ENCODE measurements at regions not wholly inside any gene's neighbourhood (a gene's known extent, or its start where the extent isn't known, plus 50 kb on each side); places are given as distances from the start of the nearest gene placed in this dataset.
"Not testable (repeated sequence)": the region's sequence is repeated elsewhere in the genome, so short reads cannot be mapped to it uniquely, and the experiment has no call there.

GRCh38 chr5:106085136-106085535 is 1585.6 kb downstream of the EFNA5 start:
- POLR2A ChIA-PET = no interaction called here
- CTCF ChIA-PET = no interaction called here

GRCh38 chr5:106080535-106080934 is 1590.2 kb downstream of the EFNA5 start:
- DNase-seq (ENCODE audit: extremely low spot score) = no peak
- TF ChIP-seq BHLHE40 (IDR thresholded peaks at IDR 0.05; ENCODE audit: borderline replicate concordance) (no peak), HDGF (IDR thresholded peaks at IDR 0.05; ENCODE audit: borderline replicate concordance) (no peak), FOXK2 (IDR thresholded peaks at IDR 0.05) (no peak), L3MBTL2 (conservative IDR thresholded peaks at IDR 0.05) (no peak), CTBP1 (IDR thresholded peaks at IDR 0.05; ENCODE audit: borderline replicate concordance) (no peak)
- CTCF ChIA-PET = no interaction called here
- POLR2A ChIA-PET = no interaction called here

More at GRCh38 chr5:106085136-106085535, 1585.6 kb downstream of the EFNA5 start:
- TF ChIP-seq L3MBTL2 (conservative IDR thresholded peaks at IDR 0.05) = no peak
- TF ChIP-seq NFRKB (IDR thresholded peaks at IDR 0.05) = no peak
- TF ChIP-seq CTBP1 (IDR thresholded peaks at IDR 0.05; ENCODE audit: borderline replicate concordance) = no peak
- TF ChIP-seq FOXK2 (IDR thresholded peaks at IDR 0.05) = no peak
- TF ChIP-seq ARNT (IDR thresholded peaks at IDR 0.05) = no peak
- DNase-seq (ENCODE audit: extremely low spot score) = no peak

DNA sequence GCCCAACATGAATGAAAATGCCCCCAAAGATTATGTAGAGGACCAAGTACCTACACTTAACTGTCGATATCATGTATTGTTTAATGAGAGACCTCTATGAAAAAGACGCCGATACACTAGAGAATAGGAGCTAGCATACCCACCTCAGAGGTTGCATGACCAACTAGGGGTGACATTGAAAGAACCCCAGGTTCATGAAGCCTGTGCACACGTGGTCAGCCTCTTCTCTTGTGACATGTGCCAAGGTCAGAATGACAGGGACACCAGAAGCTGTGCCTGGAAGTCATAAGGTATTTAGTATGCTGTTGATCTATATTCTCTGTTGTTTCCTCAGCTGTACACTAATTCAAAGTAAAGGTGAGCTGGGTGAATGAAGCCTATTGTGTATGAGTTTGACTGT is 1594.1 kb downstream of the EFNA5 start:
- TF ChIP-seq PKNOX1 (IDR thresholded peaks at IDR 0.05) = no peak
- TF ChIP-seq ZNF384 (IDR thresholded peaks at IDR 0.05) = no peak
- TF ChIP-seq BHLHE40 (IDR thresholded peaks at IDR 0.05; ENCODE audit: borderline replicate concordance) = no peak
- TF ChIP-seq FOXK2 (IDR thresholded peaks at IDR 0.05) = no peak
- TF ChIP-seq ELF4 (IDR thresholded peaks at IDR 0.05) = no peak
- no peak for TF ChIP-seq SUZ12 (IDR thresholded peaks at IDR 0.05)
- TF ChIP-seq ARNT (IDR thresholded peaks at IDR 0.05) = no peak
- no peak for TF ChIP-seq SP1 (IDR thresholded peaks at IDR 0.05)
- no peak for TF ChIP-seq L3MBTL2 (conservative IDR thresholded peaks at IDR 0.05)
- no peak for TF ChIP-seq FOXM1 (IDR thresholded peaks at IDR 0.05; ENCODE audit: borderline replicate concordance)
- TF ChIP-seq TARDBP (IDR thresholded peaks at IDR 0.05) = no peak
- no peak for TF ChIP-seq CTBP1 (IDR thresholded peaks at IDR 0.05; ENCODE audit: borderline replicate concordance)
- no peak for TF ChIP-seq FOXA1 (IDR thresholded peaks at IDR 0.05)
- no peak for TF ChIP-seq NFRKB (IDR thresholded peaks at IDR 0.05)
- TF ChIP-seq HDGF (IDR thresholded peaks at IDR 0.05; ENCODE audit: borderline replicate concordance) = no peak
- TF ChIP-seq LEF1 (IDR thresholded peaks at IDR 0.05; ENCODE audit: borderline replicate concordance) = no peak
- no peak for DNase-seq (ENCODE audit: extremely low spot score)
- CTCF ChIA-PET = no interaction called here
- POLR2A ChIA-PET = no interaction called here

- no peak for TF ChIP-seq NFRKB (IDR thresholded peaks at IDR 0.05)
- no peak for TF ChIP-seq LEF1 (IDR thresholded peaks at IDR 0.05; ENCODE audit: borderline replicate concordance)
- no peak for TF ChIP-seq TARDBP (IDR thresholded peaks at IDR 0.05)
- no peak for TF ChIP-seq ZNF384 (IDR thresholded peaks at IDR 0.05)
- no peak for TF ChIP-seq SUZ12 (IDR thresholded peaks at IDR 0.05)
- no peak for TF ChIP-seq FOXK2 (IDR thresholded peaks at IDR 0.05)
- no peak for TF ChIP-seq CTBP1 (IDR thresholded peaks at IDR 0.05; ENCODE audit: borderline replicate concordance)
- no peak for TF ChIP-seq FOXM1 (IDR thresholded peaks at IDR 0.05; ENCODE audit: borderline replicate concordance)
- no peak for TF ChIP-seq SP1 (IDR thresholded peaks at IDR 0.05)
- no peak for DNase-seq (ENCODE audit: extremely low spot score)
- POLR2A ChIA-PET = no interaction called here
- CTCF ChIA-PET = no interaction called here
Observed at GRCh38 chr5:106072208-106072607, 1598.5 kb downstream of the EFNA5 start.

DNA sequence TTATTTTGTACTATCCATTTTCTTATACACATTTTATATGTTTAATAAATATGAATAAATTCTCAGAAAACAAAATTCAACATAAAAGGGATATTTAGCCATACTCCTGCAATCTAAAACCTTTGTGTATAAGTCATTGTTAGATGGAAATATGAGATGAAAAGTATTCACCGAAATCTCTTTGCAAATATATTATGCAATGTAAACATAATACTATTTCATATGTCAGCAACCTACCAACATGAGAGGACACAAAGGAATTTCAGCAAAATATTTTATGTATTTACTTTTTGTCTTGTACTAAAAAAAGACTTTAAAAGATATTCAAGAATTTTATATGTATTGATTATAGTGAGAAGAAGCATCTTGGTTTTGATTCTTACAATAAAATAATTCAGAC is 1623.4 kb downstream of the EFNA5 start:
- CTCF ChIA-PET = no interaction called here
- TF ChIP-seq TARDBP (IDR thresholded peaks at IDR 0.05) (no peak), NFRKB (IDR thresholded peaks at IDR 0.05) (no peak), LEF1 (IDR thresholded peaks at IDR 0.05; ENCODE audit: borderline replicate concordance) (no peak), ARNT (IDR thresholded peaks at IDR 0.05) (no peak)
- DNase-seq (ENCODE audit: extremely low spot score) = no peak
- POLR2A ChIA-PET = no interaction called here

DNA sequence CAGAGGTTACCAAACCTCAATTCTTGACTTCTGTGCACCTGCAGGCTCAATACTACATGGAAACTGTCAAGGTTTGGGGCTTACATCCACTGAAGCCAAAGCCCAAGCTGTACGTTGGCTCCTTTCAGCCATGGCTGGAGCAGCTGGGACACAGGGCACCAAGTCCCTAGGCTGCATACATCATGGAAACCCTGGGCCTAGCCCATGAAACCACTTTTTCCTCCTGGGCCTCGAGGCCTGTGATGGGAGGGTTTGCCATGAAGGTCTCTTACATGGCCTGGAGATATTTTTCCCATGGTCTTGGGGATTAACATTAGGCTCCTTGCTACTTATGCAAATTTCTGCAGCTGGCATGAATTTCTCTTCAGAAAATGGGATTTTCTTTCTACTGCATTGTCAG is 1638.7 kb downstream of the EFNA5 start:
- POLR2A ChIA-PET; DNase-seq (ENCODE audit: extremely low spot score); CTCF ChIA-PET: not testable (repeated sequence)

DNA sequence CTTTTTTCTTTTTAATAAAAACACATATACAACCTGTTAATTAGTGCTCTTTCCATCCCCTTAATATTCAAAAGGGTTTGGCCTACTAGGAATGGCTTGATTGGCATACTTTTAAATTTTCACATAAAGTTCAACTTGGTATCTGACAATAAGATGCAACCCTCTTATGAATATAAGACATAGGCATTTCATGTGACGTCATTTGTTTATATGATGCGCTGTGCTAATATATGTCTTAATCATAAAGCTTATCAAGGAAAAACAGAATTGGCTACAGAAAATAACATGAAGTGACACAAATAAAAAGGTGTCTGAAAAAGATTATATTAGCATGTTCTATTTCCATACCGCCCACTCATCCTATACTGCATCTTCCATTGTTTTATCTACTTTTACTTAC is 1642.4 kb downstream of the EFNA5 start:
- ChIA-PET POLR2A (no interaction called here), CTCF (no interaction called here)
- TF ChIP-seq FOXM1 (IDR thresholded peaks at IDR 0.05; ENCODE audit: borderline replicate concordance) = no peak
- TF ChIP-seq TARDBP (IDR thresholded peaks at IDR 0.05) = no peak
- no peak for TF ChIP-seq ARNT (IDR thresholded peaks at IDR 0.05)
- TF ChIP-seq HDGF (IDR thresholded peaks at IDR 0.05; ENCODE audit: borderline replicate concordance) = no peak
- no peak for TF ChIP-seq L3MBTL2 (conservative IDR thresholded peaks at IDR 0.05)
- TF ChIP-seq ELF4 (IDR thresholded peaks at IDR 0.05) = no peak
- TF ChIP-seq BHLHE40 (IDR thresholded peaks at IDR 0.05; ENCODE audit: borderline replicate concordance) = no peak
- TF ChIP-seq FOXA1 (IDR thresholded peaks at IDR 0.05) = no peak
- no peak for TF ChIP-seq SP1 (IDR thresholded peaks at IDR 0.05)
- DNase-seq (ENCODE audit: extremely low spot score) = no peak

- TF ChIP-seq CTBP1 (IDR thresholded peaks at IDR 0.05; ENCODE audit: borderline replicate concordance) (no peak), FOXM1 (IDR thresholded peaks at IDR 0.05; ENCODE audit: borderline replicate concordance) (no peak), SP1 (IDR thresholded peaks at IDR 0.05) (no peak), TARDBP (IDR thresholded peaks at IDR 0.05) (no peak), LEF1 (IDR thresholded peaks at IDR 0.05; ENCODE audit: borderline replicate concordance) (no peak), ZNF384 (IDR thresholded peaks at IDR 0.05) (no peak), SUZ12 (IDR thresholded peaks at IDR 0.05) (no peak), HDGF (IDR thresholded peaks at IDR 0.05; ENCODE audit: borderline replicate concordance) (no peak), NFRKB (IDR thresholded peaks at IDR 0.05) (no peak), ARNT (IDR thresholded peaks at IDR 0.05) (no peak), BHLHE40 (IDR thresholded peaks at IDR 0.05; ENCODE audit: borderline replicate concordance) (no peak), PKNOX1 (IDR thresholded peaks at IDR 0.05) (no peak)
- POLR2A ChIA-PET = no interaction called here
- DNase-seq (ENCODE audit: extremely low spot score) = no peak
- CTCF ChIA-PET = no interaction called here
Observed at GRCh38 chr5:106020894-106021293, 1649.8 kb downstream of the EFNA5 start.

Measured in HEK293T (cell line).